PC-9 (cell line): ENCODE measurements at regions not wholly inside any gene's neighbourhood (a gene's known extent, or its start where the extent isn't known, plus 50 kb on each side); places are given as distances from the start of the nearest gene placed in this dataset.

ENCODE experiments used
- BruUV-seq: library from RNA; stranded (reverse); fragments of 400-500 nt; replicated peaks from 2 replicates; lab custom pipeline; 2021; lab: Mats Ljungman, UMichigan
- CTCF ChIA-PET: fragments of 300-600 bp; sonication (Branson Sonifier 250); formaldehyde crosslinking; loops from one replicate; lab custom pipeline; 2022; ENCODE audit warnings: antibody characterized with exemption; lab: Charles Lee
- POLR2A ChIA-PET: fragments of 300-600 bp; sonication (Branson Sonifier 250); formaldehyde crosslinking; loops from one replicate; lab custom pipeline; 2022; ENCODE audit warnings: antibody characterized with exemption; ENCODE audit not compliant: unreplicated experiment; lab: Charles Lee
- DNase-seq, 2 experiments: peaks; one replicate each; pipeline versions ENCODE4 v3.0.0 to v3.0.0-alpha.2; 2015 to 2022; ENCODE audit warnings: mixed read lengths in 1 of 2
- H2AFZ ChIP-seq: fragments of 200-600 bp; sonication (generic); 2 replicates; pipeline ENCODE4 v1.8.1; 2017; ENCODE audit warnings: antibody characterized with exemption
- H3F3A ChIP-seq: fragments of 200-600 bp; sonication (generic); 2 replicates; pipeline ENCODE4 v1.8.1; 2017; ENCODE audit warnings: antibody characterized with exemption, mild to moderate bottlenecking, low read depth; ENCODE audit not compliant: insufficient read depth
- H3K27ac ChIP-seq: fragments of 200-600 bp; sonication (generic); 2 replicates; pipeline ENCODE4 v1.6.1; 2016; ENCODE audit warnings: mixed run types
- H3K27me3 ChIP-seq: fragments of 200-600 bp; sonication (generic); 2 replicates; pipeline ENCODE4 v1.6.1; 2016; ENCODE audit warnings: low read depth, mixed run types; ENCODE audit not compliant: insufficient read depth
- H3K36me3 ChIP-seq: fragments of 200-600 bp; sonication (generic); 2 replicates; pipeline ENCODE4 v1.6.1; 2016; ENCODE audit warnings: low read depth, mixed run types
- H3K4me1 ChIP-seq: fragments of 200-600 bp; sonication (generic); replicated peaks from 2 replicates; pipeline ENCODE4 v1.6.1; 2016; ENCODE audit warnings: mixed run types; ENCODE audit not compliant: insufficient read depth
- H3K4me2 ChIP-seq: fragments of 200-600 bp; sonication (generic); 2 replicates; pipeline ENCODE4 v1.6.1; 2017; ENCODE audit warnings: mixed run types
- H3K4me3 ChIP-seq: fragments of 200-600 bp; sonication (generic); 2 replicates; pipeline ENCODE4 v1.6.1; 2016; ENCODE audit warnings: mixed run types
- H3K79me2 ChIP-seq: fragments of 200-600 bp; sonication (generic); 2 replicates; pipeline ENCODE4 v1.6.1; 2017; ENCODE audit warnings: low read depth, mixed run types
- H3K9me2 ChIP-seq: fragments of 200-600 bp; sonication (generic); 2 replicates; pipeline ENCODE4 v1.8.1; 2017; ENCODE audit warnings: mild to moderate bottlenecking; ENCODE audit not compliant: insufficient read depth
- H3K9me3 ChIP-seq: fragments of 200-600 bp; sonication (generic); 2 replicates; pipeline ENCODE4 v1.8.1; 2016; ENCODE audit warnings: low read depth; ENCODE audit not compliant: insufficient read depth
- H4K20me1 ChIP-seq: fragments of 200-600 bp; sonication (generic); 2 replicates; pipeline ENCODE4 v1.8.1; 2017; ENCODE audit not compliant: insufficient read depth
- EZH2 ChIP-seq: fragments of 200-600 bp; sonication (generic); IDR thresholded peaks from 2 replicates; pipeline ENCODE4 v1.8.0; 2017; ENCODE audit warnings: antibody characterized with exemption, low read depth
- intact Hi-C: fragments of 100-400 bp; cut with micrococcal nuclease; formaldehyde crosslinking; loops from one replicate; pipeline ENCODE4 v1.10.0; 2022; ENCODE audit not compliant: unreplicated experiment
- TF ChIP-seq, protein P1 (sequence below): fragments of 200-600 bp; sonication (generic); conservative IDR thresholded peaks from 2 replicates; pipeline ENCODE4 v1.6.1; 2017; ENCODE audit warnings: mixed run types, antibody characterized with exemption, mild to moderate bottlenecking, moderate library complexity

DNA sequence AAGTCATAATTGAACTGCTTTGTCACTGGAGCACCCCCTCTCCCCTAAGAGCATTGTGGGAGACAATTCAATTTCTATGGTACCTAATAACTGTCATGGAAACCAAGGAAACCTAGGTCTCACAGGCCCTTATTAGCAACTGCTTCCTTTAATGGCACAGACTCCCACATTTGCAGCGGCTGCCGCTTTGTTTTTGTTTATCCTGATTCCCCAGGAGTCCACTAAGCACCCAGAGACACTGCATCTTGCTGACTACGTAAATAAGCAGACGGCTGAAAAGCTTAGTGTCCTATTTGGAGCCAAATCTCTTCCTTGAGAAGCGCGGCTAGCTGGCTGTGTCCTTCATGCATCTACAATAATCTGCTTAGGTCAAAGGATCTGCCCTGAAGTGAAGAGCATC lies 494.4 kb downstream of the TMA16 start:
- CTCF ChIA-PET: no interaction called here
- no peak overlapping the region for H3K4me3 ChIP-seq
- no peaks in the 10 kb centered on the region for H3K27me3 ChIP-seq
- DNase-seq: no peak
- H3K4me1 ChIP-seq: no peaks in the 10 kb centered on the region
- no peaks in the 10 kb centered on the region for H3K36me3 ChIP-seq
- H3K27ac ChIP-seq: no peak overlapping the region
- H3K9me3 ChIP-seq: no peaks in the 10 kb centered on the region
- H3F3A ChIP-seq: no peaks in the 10 kb centered on the region
- no peaks in the 10 kb centered on the region for H3K9me2 ChIP-seq
- no TSS peak for BruUV-seq
- POLR2A ChIA-PET: interaction anchor here (0.5 kb wide), 1 partner anchor 10 kb away, joined by 3 read pairs; no protein-coding TSS in a partner anchor
- TF ChIP-seq, protein P1, sequence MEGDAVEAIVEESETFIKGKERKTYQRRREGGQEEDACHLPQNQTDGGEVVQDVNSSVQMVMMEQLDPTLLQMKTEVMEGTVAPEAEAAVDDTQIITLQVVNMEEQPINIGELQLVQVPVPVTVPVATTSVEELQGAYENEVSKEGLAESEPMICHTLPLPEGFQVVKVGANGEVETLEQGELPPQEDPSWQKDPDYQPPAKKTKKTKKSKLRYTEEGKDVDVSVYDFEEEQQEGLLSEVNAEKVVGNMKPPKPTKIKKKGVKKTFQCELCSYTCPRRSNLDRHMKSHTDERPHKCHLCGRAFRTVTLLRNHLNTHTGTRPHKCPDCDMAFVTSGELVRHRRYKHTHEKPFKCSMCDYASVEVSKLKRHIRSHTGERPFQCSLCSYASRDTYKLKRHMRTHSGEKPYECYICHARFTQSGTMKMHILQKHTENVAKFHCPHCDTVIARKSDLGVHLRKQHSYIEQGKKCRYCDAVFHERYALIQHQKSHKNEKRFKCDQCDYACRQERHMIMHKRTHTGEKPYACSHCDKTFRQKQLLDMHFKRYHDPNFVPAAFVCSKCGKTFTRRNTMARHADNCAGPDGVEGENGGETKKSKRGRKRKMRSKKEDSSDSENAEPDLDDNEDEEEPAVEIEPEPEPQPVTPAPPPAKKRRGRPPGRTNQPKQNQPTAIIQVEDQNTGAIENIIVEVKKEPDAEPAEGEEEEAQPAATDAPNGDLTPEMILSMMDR: no peak
- no peak for TF ChIP-seq EZH2
- H3K79me2 ChIP-seq: no peaks in the 10 kb centered on the region
- no peaks in the 10 kb centered on the region for H4K20me1 ChIP-seq
- intact Hi-C loops: no loop called here
- H2AFZ ChIP-seq: no peak overlapping the region
- H3K4me2 ChIP-seq: no peak overlapping the region

DNA sequence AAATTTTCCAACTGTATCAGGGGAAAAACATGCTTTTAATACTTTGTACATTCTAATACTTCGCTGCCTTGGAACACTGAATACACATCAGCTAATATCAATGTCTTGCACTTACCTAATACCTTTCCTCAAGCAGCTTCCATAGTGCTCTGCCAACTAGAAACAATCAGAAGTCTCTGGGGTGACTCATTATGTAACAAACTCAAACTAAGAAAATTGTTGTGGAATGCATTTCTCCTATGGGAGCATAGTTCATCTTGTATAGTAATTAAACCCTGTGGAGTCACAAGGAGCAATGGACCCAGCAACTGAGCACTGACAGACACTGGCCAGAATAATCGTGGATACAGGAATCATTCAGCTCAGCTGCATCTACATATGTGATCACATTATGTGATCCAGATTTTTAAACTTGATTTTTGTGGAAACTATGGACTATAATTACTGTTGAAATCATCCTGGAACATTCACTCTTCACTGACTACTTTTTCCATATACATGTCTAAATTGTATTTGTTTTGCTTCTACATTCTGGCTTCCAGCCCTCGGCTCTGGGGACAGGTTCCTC lies 496.9 kb downstream of the TMA16 start:
- BruUV-seq: no TSS peak
- no peaks in the 10 kb centered on the region for H3K4me1 ChIP-seq
- CTCF ChIA-PET: no interaction called here

GRCh38 chr4:164009435-164009834 lies 514.9 kb downstream of the TMA16 start:
- no peaks in the 10 kb centered on the region for H3K79me2 ChIP-seq
- no TSS peak for BruUV-seq
- DNase-seq: no peak
- POLR2A ChIA-PET: no interaction called here
- H3K27ac ChIP-seq: no peak overlapping the region
- intact Hi-C loops: no loop called here
- H3K27me3 ChIP-seq: no peaks in the 10 kb centered on the region
- H3F3A ChIP-seq: no peaks in the 10 kb centered on the region
- no peaks in the 10 kb centered on the region for H3K36me3 ChIP-seq
- CTCF ChIA-PET: no interaction called here
- H3K9me3 ChIP-seq: no peaks in the 10 kb centered on the region
- no peaks in the 10 kb centered on the region for H3K9me2 ChIP-seq
- no peak overlapping the region for H2AFZ ChIP-seq
- no peak overlapping the region for H3K4me2 ChIP-seq
- H4K20me1 ChIP-seq: no peaks in the 10 kb centered on the region
- H3K4me1 ChIP-seq: no peaks in the 10 kb centered on the region
- H3K4me3 ChIP-seq: no peak overlapping the region
- TF ChIP-seq EZH2: no peak
- TF ChIP-seq, protein P1: no peak

More for the DNA sequence above, 496.9 kb downstream of the TMA16 start:
- Histone ChIP-seq H4K20me1 (no peaks in the 10 kb centered on the region), H3K27ac (no peak overlapping the region), H3K9me3 (no peaks in the 10 kb centered on the region), H3K4me3 (no peak overlapping the region), H2AFZ (no peak overlapping the region), H3K27me3 (no peaks in the 10 kb centered on the region), H3K79me2 (no peaks in the 10 kb centered on the region), H3F3A (no peaks in the 10 kb centered on the region), H3K4me2 (no peak overlapping the region), H3K9me2 (no peaks in the 10 kb centered on the region), H3K36me3 (no peaks in the 10 kb centered on the region)
- intact Hi-C loops: no loop called here
- POLR2A ChIA-PET: interaction anchor here (0.6 kb wide), 1 partner anchor 213 kb away, joined by 3 read pairs; no protein-coding TSS in a partner anchor
- TF ChIP-seq, protein P1: no peak
- no peak for TF ChIP-seq EZH2
- no peak for DNase-seq
